ENCODE measurements at regions not wholly inside any gene's neighbourhood (a gene's known extent, or its start where the extent isn't known, plus 50 kb on each side); places are given as distances from the start of the nearest gene placed in this dataset.

DNA sequence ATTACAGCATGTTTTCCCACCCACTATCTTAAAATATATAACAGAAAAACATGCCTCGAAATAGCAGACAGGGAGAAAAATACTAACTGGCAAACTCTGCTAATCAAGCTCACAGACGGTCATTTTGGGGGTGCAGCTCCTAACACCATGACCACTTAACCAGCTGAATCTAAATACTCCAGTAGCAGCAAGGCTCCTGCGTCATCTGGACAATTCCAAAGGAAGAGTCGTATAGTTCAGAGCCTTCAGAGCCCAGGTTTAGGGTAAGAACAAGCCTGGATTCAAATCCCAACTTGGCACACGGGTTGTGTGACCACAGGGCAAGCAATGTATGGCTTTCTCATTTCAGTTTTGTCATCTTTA is 81.3 kb upstream of the COL21A1 start:
- no peaks in the 10 kb centered on the region for H4K20me1 ChIP-seq (ENCODE audit: control insufficient read depth, insufficient read depth, low read depth, low read length)
- H3K4me2 ChIP-seq (ENCODE audit: low read length) = no peak overlapping the region
- H3K27ac ChIP-seq (ENCODE audit: low read depth, low read length) = no peak overlapping the region
- no peaks in the 10 kb centered on the region for H3F3A ChIP-seq (ENCODE audit: control insufficient read depth, insufficient read depth)
- H3K9me2 ChIP-seq (replicated peaks; ENCODE audit: control insufficient read depth, low read length) = no peaks in the 10 kb centered on the region
- H3K36me3 ChIP-seq (ENCODE audit: control insufficient read depth, low read length) = no peaks in the 10 kb centered on the region
- no peak overlapping the region for H3K4me3 ChIP-seq (ENCODE audit: low read length)
- H3K27me3 ChIP-seq (ENCODE audit: control insufficient read depth, low read length) = no peaks in the 10 kb centered on the region
- H3K4me1 ChIP-seq (ENCODE audit: control insufficient read depth, low read length) = no peaks in the 10 kb centered on the region
- TF ChIP-seq EZH2phosphoT487 (IDR thresholded peaks at IDR 0.05; ENCODE audit: borderline replicate concordance, low read length) = no peak
- TF ChIP-seq, protein P1, sequence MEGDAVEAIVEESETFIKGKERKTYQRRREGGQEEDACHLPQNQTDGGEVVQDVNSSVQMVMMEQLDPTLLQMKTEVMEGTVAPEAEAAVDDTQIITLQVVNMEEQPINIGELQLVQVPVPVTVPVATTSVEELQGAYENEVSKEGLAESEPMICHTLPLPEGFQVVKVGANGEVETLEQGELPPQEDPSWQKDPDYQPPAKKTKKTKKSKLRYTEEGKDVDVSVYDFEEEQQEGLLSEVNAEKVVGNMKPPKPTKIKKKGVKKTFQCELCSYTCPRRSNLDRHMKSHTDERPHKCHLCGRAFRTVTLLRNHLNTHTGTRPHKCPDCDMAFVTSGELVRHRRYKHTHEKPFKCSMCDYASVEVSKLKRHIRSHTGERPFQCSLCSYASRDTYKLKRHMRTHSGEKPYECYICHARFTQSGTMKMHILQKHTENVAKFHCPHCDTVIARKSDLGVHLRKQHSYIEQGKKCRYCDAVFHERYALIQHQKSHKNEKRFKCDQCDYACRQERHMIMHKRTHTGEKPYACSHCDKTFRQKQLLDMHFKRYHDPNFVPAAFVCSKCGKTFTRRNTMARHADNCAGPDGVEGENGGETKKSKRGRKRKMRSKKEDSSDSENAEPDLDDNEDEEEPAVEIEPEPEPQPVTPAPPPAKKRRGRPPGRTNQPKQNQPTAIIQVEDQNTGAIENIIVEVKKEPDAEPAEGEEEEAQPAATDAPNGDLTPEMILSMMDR (IDR thresholded peaks at IDR 0.05; ENCODE audit: low read depth, low read length, poor library complexity, severe bottlenecking) = no peak
- no peaks in the 10 kb centered on the region for H3K79me2 ChIP-seq (ENCODE audit: control insufficient read depth, low read length)
- H3K9me3 ChIP-seq (ENCODE audit: control insufficient read depth, insufficient read depth, low read length) = no peaks in the 10 kb centered on the region

DNA sequence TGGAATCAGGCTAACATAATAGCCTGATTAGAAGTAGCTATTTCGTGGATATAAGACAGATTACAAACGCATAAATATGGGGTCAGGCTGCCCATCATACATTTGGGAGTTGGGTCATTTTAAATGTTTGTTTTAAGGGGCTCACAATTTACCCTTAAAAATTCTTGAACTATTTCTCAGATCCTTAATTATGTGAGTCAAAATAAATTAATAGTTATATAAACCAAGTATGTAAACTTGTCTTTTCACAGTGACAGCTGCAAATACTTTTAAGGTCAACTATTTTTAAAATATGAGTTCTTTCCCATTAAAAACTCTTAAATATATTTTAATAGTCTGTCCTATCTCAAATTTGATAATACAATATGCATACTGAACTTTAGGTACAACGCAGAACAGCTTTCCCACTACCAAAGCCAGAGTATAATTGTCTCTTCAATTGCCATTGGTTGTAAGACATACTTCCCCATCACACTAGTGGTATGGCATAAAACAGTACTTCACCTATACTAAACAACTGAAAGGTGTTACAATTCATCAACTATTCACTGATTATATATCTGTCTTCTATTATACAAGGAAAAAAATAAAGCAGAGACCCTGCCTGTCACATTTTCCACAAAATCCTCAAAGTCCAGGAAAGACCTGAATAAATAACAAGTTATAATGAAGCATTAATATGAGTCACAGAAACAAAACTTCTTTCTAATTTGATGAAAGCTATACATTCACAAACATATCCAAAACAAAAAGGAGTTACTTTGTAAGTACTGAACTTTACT is 80.8 kb upstream of the COL21A1 start:
- no peak overlapping the region for H3K4me2 ChIP-seq (ENCODE audit: low read length)
- TF ChIP-seq, protein P1 (IDR thresholded peaks at IDR 0.05; ENCODE audit: low read depth, low read length, poor library complexity, severe bottlenecking) = no peak
- TF ChIP-seq EZH2phosphoT487 (IDR thresholded peaks at IDR 0.05; ENCODE audit: borderline replicate concordance, low read length) = no peak

DNA sequence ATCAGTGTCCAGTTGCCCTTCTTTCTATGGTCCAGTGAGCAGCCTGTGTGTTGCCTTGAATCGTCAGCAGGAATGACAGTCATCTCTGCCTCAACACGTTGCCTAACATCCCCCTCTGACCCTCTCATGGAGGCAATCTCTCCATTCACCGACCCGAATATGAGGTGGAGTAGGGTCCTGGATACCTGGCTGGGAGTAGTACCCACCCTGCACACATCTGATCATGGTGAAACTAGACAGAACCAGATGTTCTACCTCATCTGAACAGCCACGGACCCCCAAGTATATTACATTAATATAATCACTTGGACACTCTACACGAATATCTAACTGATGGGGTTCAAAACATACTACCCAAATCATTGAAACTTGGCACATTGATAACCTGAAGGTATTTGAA is 77.0 kb upstream of the COL21A1 start:
- Histone ChIP-seq H3K27ac (ENCODE audit: low read depth, low read length) (no peak overlapping the region), H3K4me3 (ENCODE audit: low read length) (no peak overlapping the region), H3K79me2 (ENCODE audit: control insufficient read depth, low read length) (no peaks in the 10 kb centered on the region), H4K20me1 (ENCODE audit: control insufficient read depth, insufficient read depth, low read depth, low read length) (no peaks in the 10 kb centered on the region), H3F3A (ENCODE audit: control insufficient read depth, insufficient read depth) (no peaks in the 10 kb centered on the region), H3K36me3 (ENCODE audit: control insufficient read depth, low read length) (no peaks in the 10 kb centered on the region), H3K9me2 (replicated peaks; ENCODE audit: control insufficient read depth, low read length) (no peaks in the 10 kb centered on the region), H3K4me1 (ENCODE audit: control insufficient read depth, low read length) (no peaks in the 10 kb centered on the region), H3K4me2 (ENCODE audit: low read length) (no peak overlapping the region), H3K27me3 (ENCODE audit: control insufficient read depth, low read length) (no peaks in the 10 kb centered on the region), H3K9me3 (ENCODE audit: control insufficient read depth, insufficient read depth, low read length) (no peaks in the 10 kb centered on the region)
- TF ChIP-seq EZH2phosphoT487 (IDR thresholded peaks at IDR 0.05; ENCODE audit: borderline replicate concordance, low read length) = no peak
- TF ChIP-seq, protein P1 (IDR thresholded peaks at IDR 0.05; ENCODE audit: low read depth, low read length, poor library complexity, severe bottlenecking) = no peak

More for the DNA sequence above, 80.8 kb upstream of the COL21A1 start:
- H4K20me1 ChIP-seq (ENCODE audit: control insufficient read depth, insufficient read depth, low read depth, low read length) = no peaks in the 10 kb centered on the region
- H3K4me1 ChIP-seq (ENCODE audit: control insufficient read depth, low read length) = no peaks in the 10 kb centered on the region
- no peaks in the 10 kb centered on the region for H3K9me2 ChIP-seq (replicated peaks; ENCODE audit: control insufficient read depth, low read length)
- no peak overlapping the region for H3K27ac ChIP-seq (ENCODE audit: low read depth, low read length)
- H3K79me2 ChIP-seq (ENCODE audit: control insufficient read depth, low read length) = no peaks in the 10 kb centered on the region
- H3F3A ChIP-seq (ENCODE audit: control insufficient read depth, insufficient read depth) = no peaks in the 10 kb centered on the region
- no peaks in the 10 kb centered on the region for H3K9me3 ChIP-seq (ENCODE audit: control insufficient read depth, insufficient read depth, low read length)
- H3K27me3 ChIP-seq (ENCODE audit: control insufficient read depth, low read length) = no peaks in the 10 kb centered on the region
- no peaks in the 10 kb centered on the region for H3K36me3 ChIP-seq (ENCODE audit: control insufficient read depth, low read length)
- no peak overlapping the region for H3K4me3 ChIP-seq (ENCODE audit: low read length)
